ENCODE measurements at regions not wholly inside any gene's neighbourhood (a gene's known extent, or its start where the extent isn't known, plus 50 kb on each side); places are given as distances from the start of the nearest gene placed in this dataset.

DNA sequence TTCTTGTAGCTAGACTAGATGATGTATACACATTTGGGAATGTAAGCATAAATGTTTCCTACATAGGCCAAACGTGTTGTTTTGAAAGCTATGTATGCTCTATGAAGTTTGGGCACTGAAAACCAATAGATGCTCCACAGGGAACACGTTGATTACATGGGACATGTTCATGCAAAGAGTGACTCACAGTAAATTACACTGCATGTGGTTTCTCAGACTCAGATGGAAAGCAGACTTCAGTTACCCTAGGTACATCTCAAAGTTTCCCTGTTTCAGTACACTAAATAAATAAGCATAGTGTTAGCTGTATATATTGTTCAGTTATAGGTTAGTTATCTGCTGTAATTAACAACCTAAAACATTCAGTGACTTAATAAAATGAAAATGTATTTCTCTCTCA is 301.9 kb upstream of the RUNX1 start:
- WGBS (ENCODE audit: insufficient coverage, low coverage, low lambda C conversion rate, missing lambda C conversion rate) = 13% methylated on average over 2 of the region's 2 CpGs
- Histone ChIP-seq H3K4me1 (no peaks in the 10 kb centered on the region), H3K4me3 (no peak overlapping the region), H3K9me3 (no peaks in the 10 kb centered on the region), H3K27ac (no peak overlapping the region), H3K27me3 (no peaks in the 10 kb centered on the region), H3K36me3 (no peaks in the 10 kb centered on the region)
- intact Hi-C loops (cut with DNase I) = no loop called here
- ATAC-seq = no peak
- no peak for TF ChIP-seq POLR2A (IDR thresholded peaks at IDR 0.05)
- TF ChIP-seq, protein P1, sequence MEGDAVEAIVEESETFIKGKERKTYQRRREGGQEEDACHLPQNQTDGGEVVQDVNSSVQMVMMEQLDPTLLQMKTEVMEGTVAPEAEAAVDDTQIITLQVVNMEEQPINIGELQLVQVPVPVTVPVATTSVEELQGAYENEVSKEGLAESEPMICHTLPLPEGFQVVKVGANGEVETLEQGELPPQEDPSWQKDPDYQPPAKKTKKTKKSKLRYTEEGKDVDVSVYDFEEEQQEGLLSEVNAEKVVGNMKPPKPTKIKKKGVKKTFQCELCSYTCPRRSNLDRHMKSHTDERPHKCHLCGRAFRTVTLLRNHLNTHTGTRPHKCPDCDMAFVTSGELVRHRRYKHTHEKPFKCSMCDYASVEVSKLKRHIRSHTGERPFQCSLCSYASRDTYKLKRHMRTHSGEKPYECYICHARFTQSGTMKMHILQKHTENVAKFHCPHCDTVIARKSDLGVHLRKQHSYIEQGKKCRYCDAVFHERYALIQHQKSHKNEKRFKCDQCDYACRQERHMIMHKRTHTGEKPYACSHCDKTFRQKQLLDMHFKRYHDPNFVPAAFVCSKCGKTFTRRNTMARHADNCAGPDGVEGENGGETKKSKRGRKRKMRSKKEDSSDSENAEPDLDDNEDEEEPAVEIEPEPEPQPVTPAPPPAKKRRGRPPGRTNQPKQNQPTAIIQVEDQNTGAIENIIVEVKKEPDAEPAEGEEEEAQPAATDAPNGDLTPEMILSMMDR (IDR thresholded peaks at IDR 0.05) = no peak
- DNase-seq = no peak

DNA sequence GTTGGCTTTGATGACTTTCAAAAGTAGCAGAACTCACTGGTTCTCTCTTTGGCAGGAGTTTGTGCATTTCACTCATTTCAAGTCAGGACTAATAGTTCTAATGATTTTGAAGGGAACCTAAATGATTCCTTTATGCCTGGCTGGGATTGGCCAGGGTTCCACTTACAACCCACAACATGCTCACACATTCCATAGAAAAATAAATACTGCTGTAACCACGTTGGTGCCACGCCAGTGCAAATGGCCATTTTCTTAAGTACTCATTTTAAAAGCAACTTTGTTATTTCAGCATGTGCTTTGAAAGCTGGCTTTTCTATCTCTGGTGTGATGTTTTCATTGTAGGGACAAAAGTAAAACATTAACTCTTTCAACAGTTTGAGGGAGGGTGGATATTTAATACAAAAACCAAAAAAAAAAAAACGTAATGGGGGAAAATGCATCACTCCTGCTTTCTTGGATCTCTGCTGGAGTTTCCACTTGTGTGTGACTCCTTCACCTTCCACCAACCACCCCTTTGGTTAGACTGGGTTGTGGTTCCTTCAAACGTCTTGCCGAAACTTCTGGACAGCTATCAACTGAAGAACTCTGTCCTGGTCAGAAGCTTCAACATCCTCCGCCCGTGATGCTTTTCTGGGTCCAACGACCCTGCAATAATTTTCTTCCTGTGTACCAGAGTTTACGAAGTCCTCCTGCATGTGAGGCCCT is 300.4 kb upstream of the RUNX1 start:
- TF ChIP-seq, protein P1 (IDR thresholded peaks at IDR 0.05) = no peak
- no peak for TF ChIP-seq POLR2A (IDR thresholded peaks at IDR 0.05)
- Histone ChIP-seq H3K9me3 (no peaks in the 10 kb centered on the region), H3K27ac (no peak overlapping the region), H3K36me3 (no peaks in the 10 kb centered on the region), H3K4me3 (no peak overlapping the region), H3K27me3 (no peaks in the 10 kb centered on the region), H3K4me1 (no peaks in the 10 kb centered on the region)
- DNase-seq (no peak), ATAC-seq (no peak)
- 51% methylated on average over 8 of the region's 9 CpGs for WGBS (ENCODE audit: insufficient coverage, low coverage, low lambda C conversion rate, missing lambda C conversion rate)
- intact Hi-C loops (cut with DNase I) = no loop called here

DNA sequence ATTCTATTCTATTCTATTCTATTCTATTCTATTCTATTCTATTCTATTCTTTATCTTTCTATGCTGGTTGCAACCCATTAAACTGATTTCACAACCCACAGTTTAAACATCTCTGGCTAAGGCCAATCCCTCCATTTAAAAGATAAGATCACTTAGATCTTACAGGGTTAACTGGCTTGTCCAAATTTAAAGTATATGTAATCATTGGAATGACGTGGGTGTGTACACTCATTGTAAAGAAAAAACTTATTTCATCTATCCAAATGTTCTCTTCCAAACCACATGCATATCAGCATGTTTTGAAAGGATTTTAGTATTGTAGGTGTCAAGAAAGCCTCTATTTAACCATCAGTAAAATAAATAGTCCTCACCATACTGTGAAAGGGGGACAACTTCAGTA is 299.6 kb upstream of the RUNX1 start:
- ATAC-seq = no peak
- no peaks in the 10 kb centered on the region for H3K27me3 ChIP-seq
- no peaks in the 10 kb centered on the region for H3K9me3 ChIP-seq
- H3K4me3 ChIP-seq = no peak overlapping the region
- no peak overlapping the region for H3K27ac ChIP-seq
- no peak for TF ChIP-seq POLR2A (IDR thresholded peaks at IDR 0.05)
- TF ChIP-seq, protein P1 (IDR thresholded peaks at IDR 0.05) = no peak
- intact Hi-C loops (cut with DNase I) = no loop called here
- no peak for DNase-seq
- no peaks in the 10 kb centered on the region for H3K36me3 ChIP-seq
- WGBS (ENCODE audit: insufficient coverage, low coverage, low lambda C conversion rate, missing lambda C conversion rate) = 23% methylated on average over 1 of the region's 1 CpG
- no peaks in the 10 kb centered on the region for H3K4me1 ChIP-seq

DNA sequence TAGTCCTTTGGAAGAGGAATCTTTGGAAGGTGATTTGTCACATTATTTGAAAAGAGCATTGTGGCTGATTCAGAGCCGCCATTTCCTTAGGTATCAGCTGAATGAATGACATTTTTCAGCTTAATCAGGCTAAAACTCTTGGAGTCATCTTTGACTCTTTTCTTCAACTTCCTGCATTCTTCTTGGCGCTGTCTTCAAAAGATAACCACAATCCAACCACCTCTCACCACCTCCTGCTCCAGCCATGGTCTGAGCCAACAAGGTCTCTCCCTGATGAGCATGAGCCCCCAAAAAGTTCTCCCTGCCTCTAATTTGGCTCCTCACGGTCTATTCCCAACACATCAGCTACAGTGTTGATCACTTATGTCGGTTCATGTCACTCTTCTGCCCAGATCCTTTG is 297.6 kb upstream of the RUNX1 start:
- no peak for TF ChIP-seq POLR2A (IDR thresholded peaks at IDR 0.05)
- TF ChIP-seq, protein P1 (IDR thresholded peaks at IDR 0.05) = no peak
- Histone ChIP-seq H3K9me3 (no peaks in the 10 kb centered on the region), H3K27ac (no peak overlapping the region), H3K4me3 (no peak overlapping the region), H3K4me1 (no peaks in the 10 kb centered on the region), H3K27me3 (no peaks in the 10 kb centered on the region), H3K36me3 (no peaks in the 10 kb centered on the region)
- DNase-seq (no peak), ATAC-seq (no peak)
- 75% methylated on average over 4 of the region's 4 CpGs for WGBS (ENCODE audit: insufficient coverage, low coverage, low lambda C conversion rate, missing lambda C conversion rate)
- intact Hi-C loops (cut with DNase I) = no loop called here

DNA sequence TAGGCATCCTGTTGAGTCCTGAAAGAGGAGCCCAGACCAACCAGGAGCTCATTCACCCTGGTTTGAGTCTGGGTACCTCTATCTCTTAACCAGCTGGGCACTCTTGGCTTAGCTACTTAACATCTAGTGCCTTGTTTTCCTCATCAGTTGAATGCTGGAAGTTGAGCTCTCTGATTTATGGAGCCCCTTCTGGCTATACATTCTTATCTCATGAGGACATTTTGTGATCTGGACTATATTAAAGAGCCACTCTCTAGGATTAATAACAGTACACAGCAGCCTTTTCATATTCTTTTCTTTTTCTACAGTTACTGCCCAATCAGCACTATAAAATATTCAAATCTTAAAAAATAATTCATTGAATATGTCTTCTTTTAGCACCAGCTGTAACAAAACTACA is 296.9 kb upstream of the RUNX1 start:
- Histone ChIP-seq H3K27me3 (no peaks in the 10 kb centered on the region), H3K27ac (no peak overlapping the region), H3K9me3 (no peaks in the 10 kb centered on the region), H3K4me3 (no peak overlapping the region), H3K4me1 (no peaks in the 10 kb centered on the region), H3K36me3 (no peaks in the 10 kb centered on the region)
- DNase-seq = no peak
- TF ChIP-seq, protein P1 (IDR thresholded peaks at IDR 0.05) = no peak
- no peak for TF ChIP-seq POLR2A (IDR thresholded peaks at IDR 0.05)
- ATAC-seq = no peak
- intact Hi-C loops (cut with DNase I) = no loop called here
